OCI-LY3 (cell line): ENCODE measurements at regions not wholly inside any gene's neighbourhood (a gene's known extent, or its start where the extent isn't known, plus 50 kb on each side); places are given as distances from the start of the nearest gene placed in this dataset.

Experiments
- CTCF ChIP-seq: fragments of 200-600, 300-600 bp; sonication (generic); IDR thresholded peaks from 2 replicates; pipeline ENCODE4 v1.5.1; 2014; ENCODE audit warnings: antibody characterized with exemption, low read length, low read depth
- EZH2phosphoT487 ChIP-seq: fragments of 200-600 bp; shearing (Covaris generic); IDR thresholded peaks from 2 replicates; pipeline ENCODE4 v1.6.1; 2018; ENCODE audit warnings: antibody characterized with exemption, mixed run types, low read depth

- TF ChIP-seq CTCF (no peak), EZH2phosphoT487 (no peak)
These were observed 88.7 kb upstream of the EPHB3 start for GRCh38 chr3:184472723-184473428.
